Thymus (tissue), 11 donors: ENCODE measurements at regions not wholly inside any gene's neighbourhood (a gene's known extent, or its start where the extent isn't known, plus 50 kb on each side); places are given as distances from the start of the nearest gene placed in this dataset.

Experiments used
- DNase-seq, 9 donors: peaks; one replicate each; pipeline ENCODE4 v3.0.0-alpha.2; 2013; ENCODE audit warnings: low spot score in 9 of 9, low read depth in 6 of 9, missing footprints in 1 of 9
- H3K27ac ChIP-seq, 2 donors: one replicate each; pipeline ENCODE4 v1.5.1; 2013; ENCODE audit warnings: control low read depth in 1 of 2, low read depth in 1 of 2, low read length in 1 of 2, mild to moderate bottlenecking in 1 of 2, moderate library complexity in 1 of 2
- H3K27me3 ChIP-seq, 2 donors: one replicate each; pipeline ENCODE4 v1.5.1; 2013; ENCODE audit warnings: low read length in 1 of 2; ENCODE audit not compliant: control insufficient read depth in 2 of 2, insufficient read depth in 1 of 2
- H3K36me3 ChIP-seq, 2 donors: one replicate each; pipeline ENCODE4 v1.5.1; 2013; ENCODE audit warnings: low read length in 1 of 2, mild to moderate bottlenecking in 1 of 2, moderate library complexity in 1 of 2; ENCODE audit not compliant: control insufficient read depth in 2 of 2, insufficient read depth in 2 of 2
- H3K4me1 ChIP-seq, 2 donors: one replicate each; pipeline ENCODE4 v1.5.1; 2013; ENCODE audit warnings: low read length in 2 of 2; ENCODE audit not compliant: control insufficient read depth in 2 of 2, insufficient read depth in 2 of 2
- H3K4me3 ChIP-seq, 2 donors: one replicate each; pipeline ENCODE4 v1.5.1; 2013; ENCODE audit warnings: low read length in 2 of 2, control low read depth in 1 of 2, mild to moderate bottlenecking in 1 of 2
- H3K9me3 ChIP-seq, 2 donors: one replicate each; pipeline ENCODE4 v1.5.1; 2013; ENCODE audit warnings: low read length in 1 of 2, mild to moderate bottlenecking in 1 of 2; ENCODE audit not compliant: control insufficient read depth in 2 of 2, insufficient read depth in 1 of 2
- WGBS: extraction: QIAGEN DNeasy Blood & Tissue Kit; methylation state at CpG from one replicate; pipeline ENCODE4 v1.1.7; 2013; 5-methylcytosine and 5-hydroxymethylcytosine counted together
- donor health status: healthy.

DNA sequence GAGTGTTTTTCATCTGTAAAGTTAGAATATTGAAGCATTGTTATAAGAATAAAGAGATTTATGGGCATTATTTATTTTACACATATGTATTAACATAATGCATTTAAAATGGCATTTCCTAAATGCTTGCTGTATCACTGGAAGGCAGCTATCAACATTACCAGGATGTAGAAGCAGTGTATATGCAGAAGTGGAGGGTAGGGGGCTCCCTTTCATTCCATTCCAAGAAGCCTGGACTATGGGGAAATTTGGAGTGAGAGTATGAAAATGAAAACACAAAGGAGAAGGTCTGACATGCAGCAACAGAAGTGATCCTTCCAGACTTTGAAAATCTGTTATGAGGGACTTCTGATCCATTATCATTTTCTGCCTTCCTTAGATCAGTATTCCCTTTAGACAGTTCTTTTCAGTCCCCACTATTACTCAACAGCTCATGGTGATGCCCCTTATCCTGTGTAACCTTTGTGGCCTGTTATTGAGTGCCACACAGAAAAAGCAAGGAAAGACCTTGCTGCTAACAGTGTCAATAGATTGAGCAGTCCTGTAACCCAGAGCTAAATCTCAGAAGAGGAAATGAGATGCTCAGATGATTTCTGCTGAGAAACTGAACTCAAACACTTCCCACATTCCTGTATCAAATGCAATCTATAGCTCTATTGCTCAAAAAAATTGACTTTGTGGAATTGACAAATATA, 216.6 kb downstream of the HNMT start:
- DNase-seq = no peak
- Histone ChIP-seq H3K36me3 (no peaks in the 10 kb centered on the region), H3K4me3 (no peak overlapping the region), H3K9me3 (no peaks in the 10 kb centered on the region), H3K27ac (no peak overlapping the region), H3K27me3 (no peaks in the 10 kb centered on the region), H3K4me1 (no peaks in the 10 kb centered on the region)

DNA sequence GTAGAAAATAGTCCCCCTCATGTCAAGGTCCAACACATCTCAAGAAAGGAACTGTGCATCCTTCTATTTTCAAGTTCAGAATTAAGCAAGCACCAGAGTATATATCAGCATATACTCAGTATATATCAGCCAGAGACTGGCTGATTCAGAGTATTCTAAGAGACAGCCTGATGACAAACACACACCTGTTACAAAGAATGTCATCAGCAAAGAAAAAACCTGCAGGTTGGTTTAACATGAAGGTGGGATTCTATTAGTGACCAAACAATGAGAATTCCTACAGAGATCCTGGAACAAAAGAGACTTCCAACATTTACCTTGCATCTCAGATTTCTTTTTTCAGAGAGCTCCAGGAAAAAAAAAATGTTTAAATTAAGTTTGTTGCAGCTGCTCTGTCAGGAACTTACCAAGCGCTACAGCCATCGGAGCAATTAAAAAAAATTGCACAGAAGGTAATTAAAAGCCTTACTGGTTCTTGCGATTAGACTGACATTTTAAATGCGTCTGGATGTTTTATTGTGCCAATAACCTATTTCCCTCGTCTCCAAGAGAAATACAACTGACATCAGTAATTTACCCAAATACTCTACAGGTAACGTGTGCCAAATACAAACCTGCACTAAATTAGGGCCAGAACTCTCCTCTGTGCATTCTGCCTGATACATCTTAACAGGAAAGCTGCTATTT, 218.1 kb downstream of the HNMT start:
- Histone ChIP-seq H3K9me3 (no peaks in the 10 kb centered on the region), H3K4me3 (no peak overlapping the region), H3K36me3 (no peaks in the 10 kb centered on the region), H3K4me1 (no peaks in the 10 kb centered on the region), H3K27me3 (no peaks in the 10 kb centered on the region), H3K27ac (no peak overlapping the region)
- no peak for DNase-seq
- WGBS = 94% methylated on average over 6 of the region's 6 CpGs

DNA sequence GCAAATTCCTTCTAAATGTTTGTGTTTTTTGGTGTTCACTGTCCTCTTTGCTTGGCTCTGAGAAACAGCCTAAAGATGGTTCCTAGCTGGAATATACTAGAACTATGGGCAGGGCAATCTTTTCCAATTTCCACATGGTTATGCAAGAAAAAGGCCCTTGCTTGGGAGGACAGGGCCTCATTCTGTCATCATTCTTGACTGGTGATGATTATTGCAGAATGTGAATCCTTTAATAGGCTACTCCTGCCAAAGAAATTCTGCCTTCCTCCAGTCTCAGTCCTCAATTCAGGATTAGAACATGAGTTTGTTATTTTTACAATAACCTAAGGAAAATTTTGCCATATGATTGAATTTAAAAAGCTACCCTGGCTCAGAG, 218.7 kb downstream of the HNMT start:
- Histone ChIP-seq H3K27ac (no peak overlapping the region), H3K9me3 (no peaks in the 10 kb centered on the region), H3K4me1 (no peaks in the 10 kb centered on the region), H3K36me3 (no peaks in the 10 kb centered on the region), H3K27me3 (no peaks in the 10 kb centered on the region), H3K4me3 (no peak overlapping the region)
- no peak for DNase-seq

GRCh38 chr2:138183705-138184104, 219.4 kb downstream of the HNMT start:
- no peak for DNase-seq
- Histone ChIP-seq H3K36me3 (no peaks in the 10 kb centered on the region), H3K27ac (no peak overlapping the region), H3K4me3 (no peak overlapping the region), H3K4me1 (no peaks in the 10 kb centered on the region), H3K9me3 (no peaks in the 10 kb centered on the region), H3K27me3 (no peaks in the 10 kb centered on the region)
- 92% methylated on average over 2 of the region's 2 CpGs for WGBS

DNA sequence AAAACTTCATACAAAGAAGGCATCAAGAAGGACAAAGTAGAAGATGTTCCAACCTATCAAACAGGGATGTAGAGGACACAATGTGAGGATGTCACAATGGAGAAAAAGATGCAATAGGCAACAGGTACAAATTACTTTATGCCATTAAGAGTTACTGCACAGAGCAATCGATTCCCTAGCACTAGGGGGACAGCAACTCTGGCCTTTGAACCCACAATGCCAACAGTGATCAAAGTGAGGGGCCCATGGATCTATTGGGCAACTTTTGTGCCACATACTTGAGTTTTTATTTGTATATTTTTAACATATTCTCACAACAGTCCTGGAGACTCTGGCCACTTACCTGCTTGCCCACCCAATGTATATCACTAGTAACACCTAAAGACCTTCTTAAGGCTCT, 220.2 kb downstream of the HNMT start:
- no peak overlapping the region for H3K27ac ChIP-seq
- whole genome bisulfite sequencing = 79% methylated on average over 1 of the region's 1 CpG
- DNase-seq = no peak
- no peaks in the 10 kb centered on the region for H3K27me3 ChIP-seq
- H3K4me1 ChIP-seq = no peaks in the 10 kb centered on the region
- H3K4me3 ChIP-seq = no peak overlapping the region
- H3K9me3 ChIP-seq = no peaks in the 10 kb centered on the region
- no peaks in the 10 kb centered on the region for H3K36me3 ChIP-seq

DNA sequence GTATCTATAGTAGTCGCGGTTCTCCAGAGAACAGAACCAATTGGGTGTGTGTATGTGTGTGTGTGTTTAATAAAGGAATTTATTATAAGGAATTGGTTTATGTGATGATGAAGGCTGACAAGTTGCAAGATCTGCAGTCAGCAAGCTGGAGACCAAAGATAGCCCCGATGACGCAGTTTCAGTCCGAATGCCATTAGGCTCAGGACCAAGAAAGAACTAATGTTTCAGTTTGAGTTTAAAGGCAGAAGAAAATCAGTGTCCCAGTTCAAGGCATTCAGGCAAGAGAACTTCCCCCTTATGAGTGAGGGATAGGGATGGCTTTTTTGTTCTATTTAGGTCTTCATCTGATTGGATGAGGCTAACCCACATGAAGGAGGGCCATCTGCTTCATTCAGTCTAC, 221.6 kb downstream of the HNMT start:
- Histone ChIP-seq H3K4me1 (no peaks in the 10 kb centered on the region), H3K27me3 (no peaks in the 10 kb centered on the region), H3K36me3 (no peaks in the 10 kb centered on the region), H3K4me3 (no peak overlapping the region), H3K9me3 (no peaks in the 10 kb centered on the region), H3K27ac (no peak overlapping the region)
- DNase-seq = no peak
- WGBS = 96% methylated on average over 5 of the region's 5 CpGs

- no peak overlapping the region for H3K27ac ChIP-seq
- H3K36me3 ChIP-seq = no peaks in the 10 kb centered on the region
- no peak overlapping the region for H3K4me3 ChIP-seq
- no peaks in the 10 kb centered on the region for H3K9me3 ChIP-seq
- 95% methylated on average over 5 of the region's 5 CpGs for WGBS
- H3K4me1 ChIP-seq = no peaks in the 10 kb centered on the region
- H3K27me3 ChIP-seq = no peaks in the 10 kb centered on the region
- DNase-seq = no peak
These were observed 222.9 kb downstream of the HNMT start for GRCh38 chr2:138187221-138187620.

- no peak for DNase-seq
- Histone ChIP-seq H3K4me1 (no peaks in the 10 kb centered on the region), H3K36me3 (no peaks in the 10 kb centered on the region), H3K27ac (no peak overlapping the region), H3K4me3 (no peak overlapping the region), H3K9me3 (no peaks in the 10 kb centered on the region), H3K27me3 (no peaks in the 10 kb centered on the region)
- WGBS = 96% methylated on average over 2 of the region's 2 CpGs
These were observed 226.7 kb downstream of the HNMT start for GRCh38 chr2:138190999-138191398.

DNA sequence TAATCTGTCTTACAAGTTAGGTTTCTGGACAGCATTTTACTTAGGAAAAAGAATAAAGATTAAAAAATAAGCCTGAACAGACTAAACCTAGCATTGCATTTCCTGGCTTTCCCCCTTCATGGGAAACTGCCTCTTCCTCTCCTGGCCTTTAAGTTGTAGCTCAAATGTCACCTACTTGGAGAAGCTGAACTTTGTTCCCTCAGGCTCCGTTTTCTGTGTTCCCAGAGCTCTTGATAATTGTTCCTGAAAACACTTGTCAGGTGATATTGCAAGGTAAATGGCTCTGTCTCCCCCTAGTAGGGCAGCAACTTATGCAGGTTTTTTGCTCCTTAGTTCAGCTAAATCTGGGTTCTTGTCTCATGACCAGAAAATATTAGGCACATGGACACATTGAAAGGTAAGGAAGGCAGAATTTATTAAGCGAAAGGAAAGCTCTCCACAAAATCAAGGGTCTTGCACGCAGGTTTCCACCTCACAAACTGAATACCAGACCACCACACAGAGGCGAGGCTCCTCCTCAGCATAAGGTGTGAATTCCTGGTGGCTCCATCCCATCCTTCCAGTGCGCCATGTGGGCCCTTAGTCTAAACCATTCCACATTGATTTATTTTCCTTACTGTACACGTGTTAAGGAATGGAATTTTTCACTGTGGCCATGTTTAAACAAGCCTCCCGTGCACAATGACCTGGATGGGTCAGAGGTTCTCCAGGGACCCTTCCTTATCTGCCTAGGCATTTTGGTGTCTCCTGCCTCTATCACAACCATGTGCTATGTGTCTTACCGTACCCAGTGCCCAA, 229.3 kb downstream of the HNMT start:
- DNase-seq = no peak
- no peaks in the 10 kb centered on the region for H3K36me3 ChIP-seq
- 91% methylated on average over 8 of the region's 8 CpGs for WGBS

More for the DNA sequence above, 229.3 kb downstream of the HNMT start:
- Histone ChIP-seq H3K27me3 (no peaks in the 10 kb centered on the region), H3K4me1 (no peaks in the 10 kb centered on the region), H3K9me3 (no peaks in the 10 kb centered on the region), H3K4me3 (no peak overlapping the region), H3K27ac (no peak overlapping the region)
